ENCODE measurements at regions not wholly inside any gene's neighbourhood (a gene's known extent, or its start where the extent isn't known, plus 50 kb on each side); places are given as distances from the start of the nearest gene placed in this dataset.

GRCh38 chr1:29744684-29745490, 508.6 kb downstream of the PTPRU start:
- TF ChIP-seq CTCF (IDR thresholded peaks at IDR 0.05) = no peak
- no peak for TF ChIP-seq POLR2A (IDR thresholded peaks at IDR 0.05)
- TF ChIP-seq EP300 (IDR thresholded peaks at IDR 0.05) = no peak

All from ovary (tissue), 3 donors.